MM.1S (cell line): ENCODE measurements at regions not wholly inside any gene's neighbourhood (a gene's known extent, or its start where the extent isn't known, plus 50 kb on each side); places are given as distances from the start of the nearest gene placed in this dataset.

Experiments used
- DNase-seq: peaks from one replicate; pipeline ENCODE4 v3.0.0-alpha.2; 2015
- H2AFZ ChIP-seq: fragments of 300-600 bp; sonication (generic); 2 replicates; pipeline ENCODE4 v1.6.0; 2016; ENCODE audit warnings: antibody characterized with exemption, low read length
- H3F3A ChIP-seq: fragments of 300-600 bp; sonication (generic); 2 replicates; pipeline ENCODE4 v1.6.1; 2016; ENCODE audit warnings: mild to moderate bottlenecking, antibody characterized with exemption, low read length, moderate library complexity, mixed read lengths; ENCODE audit not compliant: insufficient read depth
- H3K27ac ChIP-seq: fragments of 300-600 bp; sonication (generic); 2 replicates; pipeline ENCODE4 v1.5.1; 2016; ENCODE audit warnings: mild to moderate bottlenecking, low read length
- H3K27me3 ChIP-seq: fragments of 300-600 bp; sonication (generic); replicated peaks from 2 replicates; pipeline ENCODE4 v1.6.0; 2016; ENCODE audit warnings: low read length; ENCODE audit not compliant: insufficient read depth
- H3K36me3 ChIP-seq: fragments of 300-600 bp; sonication (generic); replicated peaks from 2 replicates; pipeline ENCODE4 v1.6.1; 2016; ENCODE audit warnings: mild to moderate bottlenecking, low read length, mixed read lengths; ENCODE audit not compliant: insufficient read depth
- H3K4me1 ChIP-seq: fragments of 300-600 bp; sonication (generic); 2 replicates; pipeline ENCODE4 v1.6.1; 2016; ENCODE audit warnings: low read length, mixed read lengths
- H3K4me2 ChIP-seq: fragments of 300-600 bp; sonication (generic); 2 replicates; pipeline ENCODE4 v1.6.0; 2016; ENCODE audit warnings: low read depth, low read length
- H3K4me3 ChIP-seq: fragments of 300-600 bp; sonication (generic); 2 replicates; pipeline ENCODE4 v1.5.1; 2016; ENCODE audit warnings: low read length, mixed read lengths
- H3K79me2 ChIP-seq: fragments of 300-600 bp; sonication (generic); 2 replicates; pipeline ENCODE4 v1.6.1; 2016; ENCODE audit warnings: mixed run types, low read length, mixed read lengths
- H3K9ac ChIP-seq: fragments of 300-600 bp; sonication (generic); 2 replicates; pipeline ENCODE4 v1.6.1; 2016; ENCODE audit warnings: low read length, mixed read lengths
- H3K9me2 ChIP-seq: fragments of 300-600 bp; sonication (generic); replicated peaks from 2 replicates; pipeline ENCODE4 v1.6.1; 2016; ENCODE audit warnings: mild to moderate bottlenecking, low read length, mixed read lengths; ENCODE audit not compliant: insufficient read depth
- H3K9me3 ChIP-seq: fragments of 300-600 bp; sonication (generic); replicated peaks from 2 replicates; pipeline ENCODE4 v1.6.1; 2016; ENCODE audit warnings: mild to moderate bottlenecking, low read length, mixed read lengths; ENCODE audit not compliant: insufficient read depth
- H4K20me1 ChIP-seq: fragments of 300-600 bp; sonication (generic); 2 replicates; pipeline ENCODE4 v1.6.1; 2016; ENCODE audit warnings: mild to moderate bottlenecking, low read length, moderate library complexity, mixed read lengths; ENCODE audit not compliant: insufficient read depth
- EZH2 ChIP-seq: fragments of 300-600 bp; sonication (generic); optimal IDR thresholded peaks from 2 replicates; pipeline ENCODE3; 2017; ENCODE audit warnings: low read depth, mild to moderate bottlenecking, antibody characterized with exemption, low read length, mixed read lengths
- EZH2phosphoT487 ChIP-seq: fragments of 300-600 bp; sonication (generic); IDR thresholded peaks from 2 replicates; pipeline ENCODE4 v1.6.1; 2018; ENCODE audit warnings: antibody characterized with exemption, low read length
- TF ChIP-seq, protein P1 (sequence below): fragments of 300-600 bp; sonication (generic); IDR thresholded peaks from 2 replicates; pipeline ENCODE4 v1.5.1; 2016; ENCODE audit warnings: antibody characterized with exemption, low read length, mixed read lengths

DNA sequence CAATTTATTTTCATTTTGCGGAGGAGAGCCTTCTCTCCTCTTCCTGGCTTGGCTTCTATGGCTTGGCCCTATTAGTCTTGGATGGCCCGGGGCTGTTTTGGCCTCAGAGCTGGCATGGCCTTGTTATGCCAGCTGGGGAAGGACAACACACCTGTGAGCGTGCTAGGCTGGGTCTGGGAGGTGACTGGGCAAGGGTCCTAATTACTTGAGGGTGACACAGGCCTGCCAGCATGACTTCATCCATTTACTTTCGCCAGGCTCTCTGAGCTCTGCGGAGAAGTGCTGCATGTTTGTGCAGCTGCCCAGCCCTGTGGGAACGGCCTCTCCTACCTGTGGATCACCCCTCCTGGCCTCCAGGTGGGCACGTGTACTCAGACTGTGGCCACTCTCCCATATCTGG is 153.6 kb downstream of the SNX19 start:
- H3K27me3 ChIP-seq = no peaks in the 10 kb centered on the region
- H4K20me1 ChIP-seq = no peaks in the 10 kb centered on the region
- TF ChIP-seq EZH2phosphoT487 (no peak), EZH2 (no peak)
- TF ChIP-seq, protein P1, sequence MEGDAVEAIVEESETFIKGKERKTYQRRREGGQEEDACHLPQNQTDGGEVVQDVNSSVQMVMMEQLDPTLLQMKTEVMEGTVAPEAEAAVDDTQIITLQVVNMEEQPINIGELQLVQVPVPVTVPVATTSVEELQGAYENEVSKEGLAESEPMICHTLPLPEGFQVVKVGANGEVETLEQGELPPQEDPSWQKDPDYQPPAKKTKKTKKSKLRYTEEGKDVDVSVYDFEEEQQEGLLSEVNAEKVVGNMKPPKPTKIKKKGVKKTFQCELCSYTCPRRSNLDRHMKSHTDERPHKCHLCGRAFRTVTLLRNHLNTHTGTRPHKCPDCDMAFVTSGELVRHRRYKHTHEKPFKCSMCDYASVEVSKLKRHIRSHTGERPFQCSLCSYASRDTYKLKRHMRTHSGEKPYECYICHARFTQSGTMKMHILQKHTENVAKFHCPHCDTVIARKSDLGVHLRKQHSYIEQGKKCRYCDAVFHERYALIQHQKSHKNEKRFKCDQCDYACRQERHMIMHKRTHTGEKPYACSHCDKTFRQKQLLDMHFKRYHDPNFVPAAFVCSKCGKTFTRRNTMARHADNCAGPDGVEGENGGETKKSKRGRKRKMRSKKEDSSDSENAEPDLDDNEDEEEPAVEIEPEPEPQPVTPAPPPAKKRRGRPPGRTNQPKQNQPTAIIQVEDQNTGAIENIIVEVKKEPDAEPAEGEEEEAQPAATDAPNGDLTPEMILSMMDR = no peak
- peaks cover 20% of the 10 kb centered on the region for H3F3A ChIP-seq
- H3K9ac ChIP-seq = no peak overlapping the region
- no peak for DNase-seq
- no peaks in the 10 kb centered on the region for H3K36me3 ChIP-seq
- no peak overlapping the region for H3K4me2 ChIP-seq
- peaks cover 27% of the 10 kb centered on the region for H3K4me1 ChIP-seq
- no peak overlapping the region for H3K27ac ChIP-seq
- H3K9me2 ChIP-seq = no peaks in the 10 kb centered on the region
- no peaks in the 10 kb centered on the region for H3K9me3 ChIP-seq
- no peaks in the 10 kb centered on the region for H3K79me2 ChIP-seq
- no peak overlapping the region for H3K4me3 ChIP-seq
- no peak overlapping the region for H2AFZ ChIP-seq

DNA sequence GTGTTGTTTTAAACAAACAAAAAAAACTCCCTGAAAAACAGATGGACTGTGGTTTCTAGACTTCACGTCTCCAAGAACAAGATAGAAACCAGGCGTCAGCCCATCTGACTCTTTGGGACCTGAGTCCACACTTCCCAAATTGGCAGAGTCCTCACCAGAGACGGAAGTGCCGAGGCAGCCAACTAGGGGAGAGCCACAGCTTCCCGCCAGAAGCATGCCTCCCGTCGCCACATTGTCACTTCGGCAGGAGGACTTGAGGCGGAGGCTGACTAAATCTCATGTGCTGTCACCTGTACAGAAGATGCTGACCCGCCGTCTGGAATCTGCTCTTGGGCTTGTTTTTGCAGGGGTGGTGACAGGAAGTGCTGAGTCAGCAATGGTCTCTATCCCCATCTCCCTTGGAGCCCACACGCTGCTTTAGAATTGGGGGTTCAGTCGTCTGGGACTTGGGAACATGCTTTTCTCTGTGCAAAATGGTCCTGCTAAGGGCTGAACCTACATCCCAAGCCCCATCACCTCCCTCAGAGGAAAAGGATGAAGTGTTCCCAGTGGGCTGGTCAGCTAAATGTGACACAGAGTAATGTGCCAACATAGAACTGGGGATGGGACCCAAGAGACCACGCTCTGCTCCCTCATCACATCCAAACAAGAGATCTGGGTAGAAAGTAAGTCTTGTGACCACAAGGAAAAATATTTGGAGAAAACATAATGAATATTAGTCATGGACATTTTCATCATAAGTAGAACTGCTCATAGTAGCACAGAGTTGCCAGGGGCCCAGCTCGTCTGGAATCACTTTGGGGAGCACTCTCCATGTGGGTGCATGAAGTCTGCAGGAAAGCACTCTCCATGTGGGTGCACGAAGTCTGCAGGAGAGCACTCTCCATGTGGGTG is 152.9 kb downstream of the SNX19 start:
- Histone ChIP-seq H3K9ac (no peak overlapping the region), H3K27me3 (no peaks in the 10 kb centered on the region), H4K20me1 (no peaks in the 10 kb centered on the region), H3K9me2 (no peaks in the 10 kb centered on the region), H3K4me3 (no peak overlapping the region), H2AFZ (no peak overlapping the region), H3K36me3 (no peaks in the 10 kb centered on the region), H3K9me3 (no peaks in the 10 kb centered on the region), H3K79me2 (no peaks in the 10 kb centered on the region), H3F3A (peaks cover 20% of the 10 kb centered on the region), H3K4me1 (peaks cover 31% of the 10 kb centered on the region), H3K27ac (no peak overlapping the region), H3K4me2 (no peak overlapping the region)
- no peak for DNase-seq
- TF ChIP-seq EZH2phosphoT487 (no peak), EZH2 (no peak)
- TF ChIP-seq, protein P1 = no peak

DNA sequence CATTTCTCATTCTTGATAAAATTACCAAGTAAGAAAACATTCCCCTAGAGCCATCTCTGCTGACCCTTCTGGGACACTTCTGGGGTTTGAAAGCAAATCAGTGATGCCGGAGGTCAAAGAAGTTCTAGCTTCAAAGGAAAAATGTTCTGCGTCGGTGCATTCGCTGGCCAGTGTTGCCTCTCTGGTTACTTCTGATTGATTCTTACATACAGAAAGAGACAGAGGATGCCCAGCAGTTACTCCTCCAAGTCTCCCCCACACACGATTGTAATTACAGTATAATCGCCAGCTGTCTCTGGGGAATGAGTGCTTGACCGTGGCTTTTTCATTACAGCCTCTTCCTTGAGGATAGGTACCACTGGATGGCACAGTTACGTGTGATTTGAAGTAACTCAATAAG is 150.9 kb downstream of the SNX19 start:
- Histone ChIP-seq H3K36me3 (no peaks in the 10 kb centered on the region), H3K9me3 (no peaks in the 10 kb centered on the region), H3K27me3 (no peaks in the 10 kb centered on the region), H3K9ac (peak overlapping the region; percentile 54; the same call in 1 of the 2 replicates), H3K4me3 (no peak overlapping the region), H3K27ac (peak overlapping the region; percentile 94), H3K9me2 (no peaks in the 10 kb centered on the region), H2AFZ (no peak overlapping the region), H3F3A (peaks cover 20% of the 10 kb centered on the region), H3K79me2 (no peaks in the 10 kb centered on the region), H3K4me1 (peaks cover 31% of the 10 kb centered on the region), H4K20me1 (no peaks in the 10 kb centered on the region), H3K4me2 (peak overlapping the region; percentile 67)
- no peak for TF ChIP-seq EZH2
- TF ChIP-seq, protein P1 = no peak
- no peak for TF ChIP-seq EZH2phosphoT487
- no peak for DNase-seq
